ENCODE measurements at regions not wholly inside any gene's neighbourhood (a gene's known extent, or its start where the extent isn't known, plus 50 kb on each side); places are given as distances from the start of the nearest gene placed in this dataset.

DNA sequence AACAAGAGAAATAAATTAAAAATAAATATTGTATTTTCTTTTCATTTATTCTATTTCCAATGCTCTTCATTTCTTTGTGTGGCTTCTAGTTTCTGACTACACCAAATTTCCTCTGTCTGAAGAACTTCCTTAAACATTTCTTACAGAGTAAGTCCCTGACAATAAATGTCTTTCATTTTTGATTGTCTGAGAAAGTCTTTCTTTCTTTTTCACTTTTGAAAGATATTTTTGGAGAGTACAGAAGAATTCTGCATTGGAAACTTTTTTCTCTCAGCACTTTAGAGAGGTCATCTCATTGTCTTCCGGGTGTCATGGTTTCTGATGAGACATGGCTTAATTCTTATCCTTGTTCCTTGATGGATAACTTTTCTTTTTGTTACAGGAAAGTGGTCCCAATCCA lies 119.6 kb downstream of the MOBP start:
- H3K4me3 ChIP-seq (ENCODE audit: low read depth, low read length) = no peak overlapping the region

GRCh38 chr3:39590806-39591205 lies 123.3 kb downstream of the MOBP start:
- TF ChIP-seq CTCF (IDR thresholded peaks at IDR 0.05; ENCODE audit: insufficient read depth, low read length) = no peak
- DNase-seq (ENCODE audit: low read depth) = no peak
- no peak overlapping the region for H3K4me3 ChIP-seq (ENCODE audit: low read depth, low read length)

More for the DNA sequence above, 119.6 kb downstream of the MOBP start:
- DNase-seq (ENCODE audit: low read depth) = no peak
- TF ChIP-seq CTCF (IDR thresholded peaks at IDR 0.05; ENCODE audit: insufficient read depth, low read length) = no peak

DNA sequence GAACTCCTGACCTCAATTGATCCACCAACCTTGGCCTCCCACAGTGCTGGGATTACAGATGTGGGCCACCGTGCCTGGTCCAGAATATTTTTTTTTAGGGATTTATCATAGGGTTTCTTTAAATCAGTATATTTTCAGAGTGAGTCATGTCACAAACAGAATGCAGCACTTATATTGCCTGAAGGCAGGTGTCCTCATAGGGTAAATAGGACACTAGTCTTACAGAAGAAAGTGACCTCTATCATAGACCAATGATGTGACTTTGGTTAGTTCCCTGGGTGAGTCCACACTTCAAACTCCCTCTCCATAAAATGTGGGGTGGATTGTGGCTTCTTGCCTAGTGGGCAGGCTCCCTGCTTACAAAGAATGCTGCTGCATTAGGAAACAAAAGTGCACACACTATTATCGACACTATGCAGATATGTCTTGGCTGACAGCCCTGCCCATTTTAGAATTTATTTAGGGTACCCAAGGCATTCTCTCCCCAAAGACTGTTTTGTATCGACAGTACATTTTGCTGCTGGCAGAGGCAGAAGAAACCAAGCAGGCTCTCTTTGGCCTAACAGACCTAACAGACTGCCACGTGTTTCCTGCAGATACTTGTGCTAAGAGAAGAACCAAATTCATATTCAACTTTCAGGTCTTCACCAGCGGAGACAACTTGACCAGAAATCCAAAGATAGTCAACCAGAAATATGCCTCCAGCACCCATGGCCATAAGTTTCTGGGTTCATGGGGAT lies 125.0 kb downstream of the MOBP start:
- DNase-seq (ENCODE audit: low read depth) = peak; percentile 8
- no peak for TF ChIP-seq CTCF (IDR thresholded peaks at IDR 0.05; ENCODE audit: insufficient read depth, low read length)
- no peak overlapping the region for H3K4me3 ChIP-seq (ENCODE audit: low read depth, low read length)

DNA sequence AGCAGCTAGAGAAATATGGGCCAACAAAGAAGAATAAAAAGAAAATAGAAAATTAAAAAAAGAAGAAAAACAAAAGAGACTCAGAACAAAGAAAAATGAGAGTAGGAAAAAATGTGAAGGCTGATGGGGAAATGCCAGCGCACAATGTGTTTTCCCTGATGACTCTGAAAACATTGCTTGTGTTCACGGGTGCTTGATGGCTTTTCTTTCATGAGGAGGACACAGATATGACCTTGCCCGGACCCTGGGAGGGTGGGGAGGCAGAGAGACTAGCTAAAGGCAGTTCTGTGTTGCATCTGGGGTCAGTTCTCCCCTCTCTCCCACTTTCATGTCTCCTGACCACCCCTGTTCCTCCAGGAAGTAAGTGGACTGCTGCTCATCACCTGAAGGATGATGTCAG lies 125.9 kb downstream of the MOBP start:
- TF ChIP-seq CTCF (IDR thresholded peaks at IDR 0.05; ENCODE audit: insufficient read depth, low read length) = no peak
- H3K4me3 ChIP-seq (ENCODE audit: low read depth, low read length) = no peak overlapping the region
- DNase-seq (ENCODE audit: low read depth) = no peak

- TF ChIP-seq CTCF (IDR thresholded peaks at IDR 0.05; ENCODE audit: insufficient read depth, low read length) = no peak
- no peak overlapping the region for H3K4me3 ChIP-seq (ENCODE audit: low read depth, low read length)
- no peak for DNase-seq (ENCODE audit: low read depth)
These were observed 133.8 kb downstream of the MOBP start for GRCh38 chr3:39601241-39601640.

GRCh38 chr3:39605837-39606236 lies 138.4 kb downstream of the MOBP start:
- no peak overlapping the region for H3K4me3 ChIP-seq (ENCODE audit: low read depth, low read length)
- TF ChIP-seq CTCF (IDR thresholded peaks at IDR 0.05; ENCODE audit: insufficient read depth, low read length) = no peak
- no peak for DNase-seq (ENCODE audit: low read depth)

- no peak for TF ChIP-seq CTCF (IDR thresholded peaks at IDR 0.05; ENCODE audit: insufficient read depth, low read length)
- DNase-seq (ENCODE audit: low read depth) = no peak
- H3K4me3 ChIP-seq (ENCODE audit: low read depth, low read length) = no peak overlapping the region
These were observed 158.7 kb downstream of the MOBP start for GRCh38 chr3:39626198-39626597.
